ENCODE measurements at regions not wholly inside any gene's neighbourhood (a gene's known extent, or its start where the extent isn't known, plus 50 kb on each side); places are given as distances from the start of the nearest gene placed in this dataset.
A peak's percentile ranks its signal among the peaks of the same experiment; 100 is the strongest.

DNA sequence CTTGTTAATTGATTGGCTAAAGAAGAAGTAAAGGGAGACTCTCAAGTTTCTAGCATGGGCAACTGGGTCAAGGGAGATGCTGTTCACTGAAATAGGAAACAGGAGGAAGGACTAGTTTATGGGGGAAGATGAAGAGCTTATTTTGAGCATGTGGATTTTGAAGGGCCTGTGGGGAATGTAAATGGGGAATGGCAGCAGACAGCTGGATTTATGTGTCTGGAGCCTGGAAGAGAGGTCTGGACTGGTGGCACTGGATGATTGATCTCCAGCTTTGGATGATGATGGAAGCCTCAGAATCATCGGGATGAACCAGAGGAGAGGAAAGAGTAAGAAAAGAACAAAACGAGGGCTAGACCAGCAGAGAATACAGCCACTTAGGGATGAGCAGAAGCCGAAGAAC, 54.9 kb upstream of the ENAH start:
- DNase-seq (ENCODE audit: low read depth), result no peak

DNA sequence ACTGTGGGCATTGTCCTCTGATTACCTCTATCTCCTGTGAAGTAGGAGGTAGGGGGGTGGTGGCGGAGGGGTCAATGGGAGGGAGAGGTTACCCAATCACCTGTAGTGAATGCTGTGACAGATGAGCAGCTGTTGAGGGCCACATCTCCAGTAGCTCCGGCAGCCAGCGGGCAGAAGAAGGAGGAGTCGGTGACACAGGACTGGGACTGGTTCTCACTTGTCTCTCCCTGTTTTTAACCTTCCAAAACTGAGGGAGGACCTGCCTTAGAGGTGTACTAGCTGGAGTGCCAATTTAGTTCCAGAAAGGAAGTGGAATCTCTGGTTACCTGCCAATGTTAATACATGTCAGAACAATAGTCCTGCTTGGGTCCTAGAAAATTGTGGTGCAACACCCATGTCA, 56.2 kb upstream of the ENAH start:
- no peak for DNase-seq (ENCODE audit: low read depth)

DNA sequence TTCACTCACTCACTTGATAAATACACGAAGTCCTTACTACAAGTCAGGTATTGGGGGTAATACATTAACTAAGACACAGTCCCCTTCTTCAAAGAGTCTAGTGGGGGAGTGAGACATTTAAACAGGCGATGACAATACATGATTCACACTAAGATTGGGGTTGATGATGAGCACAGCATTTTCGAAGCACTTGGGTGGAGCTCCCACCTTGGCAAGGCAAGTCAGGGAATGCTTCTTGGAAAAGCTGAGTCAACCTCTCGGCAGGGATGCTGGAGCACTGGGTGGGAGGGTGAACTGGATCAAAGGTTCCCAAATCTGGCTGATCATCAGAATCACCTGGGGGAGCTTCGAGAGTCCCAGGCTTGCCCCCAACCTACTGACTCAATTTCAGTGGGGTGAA, 57.9 kb upstream of the ENAH start:
- DNase-seq (ENCODE audit: low read depth), result peak; percentile 28

DNA sequence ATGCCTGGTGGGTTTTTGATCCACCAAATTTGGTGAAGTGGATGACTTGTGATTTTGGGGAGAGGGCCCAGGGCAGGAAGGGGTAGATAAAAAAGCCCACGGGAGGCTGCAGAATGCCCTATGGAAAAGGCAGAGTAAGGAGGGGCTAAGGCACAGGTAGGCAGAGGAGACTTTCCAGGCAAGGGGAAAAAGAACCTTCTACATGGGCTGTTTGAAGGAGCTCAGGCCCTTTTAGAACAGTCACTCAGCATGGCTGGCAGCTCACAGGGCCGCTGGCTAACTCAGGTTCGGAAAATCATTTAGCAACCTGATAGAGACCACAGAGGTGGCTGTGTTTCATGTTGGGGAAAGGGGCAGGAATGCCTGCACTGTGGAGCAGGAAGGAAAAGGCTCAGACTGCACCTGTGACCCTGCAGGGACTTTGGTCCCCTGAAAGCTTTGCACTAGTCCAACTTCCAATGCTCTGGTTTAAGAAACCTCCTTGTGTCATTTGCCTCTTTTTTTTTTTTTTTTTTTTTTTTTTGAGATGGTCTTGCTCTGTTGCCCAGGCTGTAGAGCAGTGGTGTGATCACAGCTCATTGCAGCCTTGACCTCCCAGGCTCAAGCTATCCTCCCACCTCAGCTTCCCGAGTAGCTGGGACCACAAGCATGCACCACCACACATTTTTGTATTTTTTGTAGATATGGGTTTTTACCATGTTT, 58.5 kb upstream of the ENAH start:
- peak; percentile 36 for DNase-seq (ENCODE audit: low read depth)

DNA sequence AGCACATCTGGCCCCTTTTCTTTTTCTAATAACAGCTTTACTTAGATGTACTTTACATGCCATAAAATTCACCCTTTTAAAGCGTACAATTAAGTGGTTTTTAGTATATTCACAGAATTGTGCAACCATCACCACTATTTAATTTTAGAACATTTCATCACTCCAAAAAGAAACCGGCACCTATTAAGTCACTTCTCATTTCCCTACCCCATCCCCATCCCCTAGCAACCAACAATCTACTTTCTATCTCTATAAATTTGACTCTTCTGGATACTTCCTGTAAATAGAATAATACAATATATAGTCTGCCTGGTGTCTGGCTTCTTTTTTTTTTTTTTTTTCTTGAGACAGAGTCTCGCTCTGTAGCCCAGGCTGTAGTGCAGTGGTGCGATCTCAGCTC, 59.5 kb upstream of the ENAH start:
- DNase-seq (ENCODE audit: low read depth), result peak; percentile 41

DNA sequence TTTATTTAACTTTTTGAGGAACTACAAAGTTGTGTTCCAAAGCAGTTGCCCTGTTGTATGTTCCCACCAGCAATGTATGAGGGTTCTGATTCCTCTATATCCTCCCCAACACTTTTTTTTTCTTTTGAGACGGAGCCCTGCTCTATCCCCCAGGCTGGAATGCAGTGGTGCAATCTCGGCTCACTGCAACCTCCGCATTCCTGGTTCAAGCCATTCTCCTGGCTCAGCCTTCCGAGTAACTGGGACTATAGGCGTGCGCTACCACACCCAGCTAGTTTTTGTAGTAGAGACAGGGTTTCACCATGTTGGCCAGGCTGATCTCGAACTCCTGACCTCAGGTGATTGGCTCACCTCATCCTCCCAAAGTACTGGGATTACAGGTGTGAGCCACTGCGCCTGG, 60.4 kb upstream of the ENAH start:
- peak; percentile 70 for DNase-seq (ENCODE audit: low read depth)

DNA sequence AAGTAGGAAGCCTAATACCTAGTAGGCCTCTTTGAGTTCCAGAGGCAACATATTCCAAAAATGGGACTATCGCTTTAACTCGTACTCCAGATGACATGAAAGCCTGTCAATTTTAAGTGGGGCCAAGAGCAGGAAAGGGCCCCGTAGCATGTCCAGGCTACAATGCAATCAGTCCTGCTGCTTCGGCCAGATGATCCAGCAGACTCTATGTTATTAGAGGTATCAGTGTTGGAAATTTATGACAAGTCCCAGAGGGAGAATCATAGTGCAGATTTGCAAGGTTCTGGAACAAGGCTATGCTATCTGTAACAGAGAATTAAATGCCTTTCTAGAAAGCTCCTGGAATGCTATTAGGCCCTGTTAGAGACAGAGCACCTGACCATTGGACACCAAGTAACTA, 56.7 kb upstream of the SRP9 start:
- no peak for DNase-seq (ENCODE audit: low read depth)

DNA sequence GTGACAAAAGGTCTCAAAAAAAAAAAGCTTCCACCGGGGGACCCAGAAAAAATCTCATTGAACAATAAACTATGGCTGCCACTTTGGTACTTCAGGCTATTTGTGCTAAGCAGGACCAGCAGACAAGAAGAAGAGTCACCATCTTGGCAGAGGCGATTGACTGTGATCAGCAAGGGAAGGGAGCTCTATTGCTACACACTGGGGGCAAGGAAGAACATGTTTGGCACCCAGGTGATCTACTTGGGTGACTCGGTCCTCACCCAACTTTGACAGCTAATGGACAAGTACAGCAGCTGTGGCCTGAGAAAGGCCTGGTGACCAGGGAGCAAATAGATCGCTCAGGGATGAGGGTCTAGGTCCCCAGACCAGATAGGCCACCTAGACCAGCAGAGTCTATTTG, 53.4 kb upstream of the SRP9 start:
- no peak for DNase-seq (ENCODE audit: low read depth)
